MM.1S (cell line): ENCODE measurements at regions not wholly inside any gene's neighbourhood (a gene's known extent, or its start where the extent isn't known, plus 50 kb on each side); places are given as distances from the start of the nearest gene placed in this dataset.

Experiments used
- EZH2 ChIP-seq: fragments of 300-600 bp; sonication (generic); optimal IDR thresholded peaks from 2 replicates; pipeline ENCODE3; 2017; ENCODE audit warnings: low read depth, mild to moderate bottlenecking, antibody characterized with exemption, low read length, mixed read lengths
- TF ChIP-seq, protein P1 (sequence below): fragments of 300-600 bp; sonication (generic); IDR thresholded peaks from 2 replicates; pipeline ENCODE4 v1.5.1; 2016; ENCODE audit warnings: antibody characterized with exemption, low read length, mixed read lengths

DNA sequence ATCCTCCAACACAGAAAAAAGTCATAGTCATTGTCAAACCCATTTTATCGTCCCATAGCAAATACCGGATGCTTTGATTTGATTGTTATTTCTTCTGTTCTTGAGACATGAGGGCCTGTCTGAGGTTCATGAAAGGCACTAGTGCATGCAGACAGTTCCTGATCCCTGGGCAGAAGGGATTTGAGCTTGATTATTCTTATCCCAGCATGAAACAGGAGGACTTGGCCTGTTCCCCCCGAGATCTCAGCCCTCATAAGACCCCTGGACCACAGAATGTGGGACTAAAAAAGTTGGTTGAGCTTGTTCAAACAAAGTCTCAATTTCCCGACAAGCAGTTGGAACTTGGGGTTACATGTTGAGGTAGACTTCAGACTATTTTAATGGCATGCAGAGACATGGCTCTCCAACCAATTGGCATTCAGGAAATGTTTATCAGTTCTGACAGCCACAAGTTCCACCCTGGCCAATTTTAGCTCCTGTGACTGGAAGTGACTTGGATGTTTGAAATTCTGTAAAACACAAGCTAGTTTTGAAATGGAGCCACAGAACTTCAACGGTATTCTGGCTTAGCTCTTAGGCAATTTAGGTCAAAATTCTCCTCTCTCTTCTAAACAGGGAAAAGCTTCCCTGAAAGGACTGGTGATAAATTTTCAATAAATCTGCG is 366.9 kb upstream of the SLC14A2 start:
- TF ChIP-seq EZH2, result no peak
- TF ChIP-seq, protein P1, sequence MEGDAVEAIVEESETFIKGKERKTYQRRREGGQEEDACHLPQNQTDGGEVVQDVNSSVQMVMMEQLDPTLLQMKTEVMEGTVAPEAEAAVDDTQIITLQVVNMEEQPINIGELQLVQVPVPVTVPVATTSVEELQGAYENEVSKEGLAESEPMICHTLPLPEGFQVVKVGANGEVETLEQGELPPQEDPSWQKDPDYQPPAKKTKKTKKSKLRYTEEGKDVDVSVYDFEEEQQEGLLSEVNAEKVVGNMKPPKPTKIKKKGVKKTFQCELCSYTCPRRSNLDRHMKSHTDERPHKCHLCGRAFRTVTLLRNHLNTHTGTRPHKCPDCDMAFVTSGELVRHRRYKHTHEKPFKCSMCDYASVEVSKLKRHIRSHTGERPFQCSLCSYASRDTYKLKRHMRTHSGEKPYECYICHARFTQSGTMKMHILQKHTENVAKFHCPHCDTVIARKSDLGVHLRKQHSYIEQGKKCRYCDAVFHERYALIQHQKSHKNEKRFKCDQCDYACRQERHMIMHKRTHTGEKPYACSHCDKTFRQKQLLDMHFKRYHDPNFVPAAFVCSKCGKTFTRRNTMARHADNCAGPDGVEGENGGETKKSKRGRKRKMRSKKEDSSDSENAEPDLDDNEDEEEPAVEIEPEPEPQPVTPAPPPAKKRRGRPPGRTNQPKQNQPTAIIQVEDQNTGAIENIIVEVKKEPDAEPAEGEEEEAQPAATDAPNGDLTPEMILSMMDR, result no peak
